Ectodermal cell (in vitro differentiated cells): ENCODE measurements at regions not wholly inside any gene's neighbourhood (a gene's known extent, or its start where the extent isn't known, plus 50 kb on each side); places are given as distances from the start of the nearest gene placed in this dataset.

Source experiments
- H3K27ac ChIP-seq: 2 replicates; pipeline ENCODE4 v1.7.0; 2013; ENCODE audit warnings: mild to moderate bottlenecking, low read depth, low read length; ENCODE audit not compliant: insufficient read depth, poor library complexity, severe bottlenecking
- H3K27me3 ChIP-seq: 2 replicates; pipeline ENCODE4 v1.7.0; 2013; ENCODE audit warnings: mild to moderate bottlenecking, low read length; ENCODE audit not compliant: insufficient read depth, control insufficient read depth, poor library complexity, severe bottlenecking
- H3K36me3 ChIP-seq: one replicate; pipeline ENCODE4 v1.7.0; 2013; ENCODE audit warnings: low read length; ENCODE audit not compliant: control insufficient read depth, insufficient read depth
- H3K4me1 ChIP-seq: one replicate; pipeline ENCODE4 v1.7.0; 2013; ENCODE audit warnings: low read length; ENCODE audit not compliant: control insufficient read depth, insufficient read depth
- H3K4me3 ChIP-seq: 2 replicates; pipeline ENCODE4 v1.7.0; 2013; ENCODE audit warnings: low read depth, low read length, control low read depth; ENCODE audit not compliant: insufficient read depth
- H3K9me3 ChIP-seq: 2 replicates; pipeline ENCODE4 v1.7.0; 2013; ENCODE audit warnings: mild to moderate bottlenecking, low read length, moderate library complexity; ENCODE audit not compliant: control insufficient read depth
- WGBS, 2 experiments: methylation state at CpG; one replicate each; pipeline ENCODE4 v1.1.7; 2013; ENCODE audit warnings: missing lambda C conversion rate in 2 of 2; 5-methylcytosine and 5-hydroxymethylcytosine counted together

- H3K27ac ChIP-seq: no peak overlapping the region
- no peaks in the 10 kb centered on the region for H3K9me3 ChIP-seq
- H3K4me3 ChIP-seq: no peak overlapping the region
- no peaks in the 10 kb centered on the region for H3K4me1 ChIP-seq
- 82 to 88% methylated on average over 2 of the region's 2 CpGs for WGBS, 2 experiments
- H3K27me3 ChIP-seq: no peaks in the 10 kb centered on the region
- H3K36me3 ChIP-seq: no peaks in the 10 kb centered on the region
Measured at GRCh38 chr4:84001876-84002569, 466.1 kb downstream of the GPAT3 start.

- H3K36me3 ChIP-seq: no peaks in the 10 kb centered on the region
- no peaks in the 10 kb centered on the region for H3K9me3 ChIP-seq
- no peak overlapping the region for H3K27ac ChIP-seq
- WGBS, 2 experiments: 30 to 50% methylated on average over 2 to 3 of the region's 3 CpGs
- no peak overlapping the region for H3K4me3 ChIP-seq
- H3K27me3 ChIP-seq: no peaks in the 10 kb centered on the region
- H3K4me1 ChIP-seq: peaks cover 11% of the 10 kb centered on the region
Measured at GRCh38 chr4:83996254-83996653, 460.3 kb downstream of the GPAT3 start.

- no peak overlapping the region for H3K4me3 ChIP-seq
- H3K9me3 ChIP-seq: no peaks in the 10 kb centered on the region
- H3K27ac ChIP-seq: no peak overlapping the region
- H3K36me3 ChIP-seq: no peaks in the 10 kb centered on the region
- H3K4me1 ChIP-seq: peaks cover 11% of the 10 kb centered on the region
- H3K27me3 ChIP-seq: no peaks in the 10 kb centered on the region
- WGBS, 2 experiments: 91 to 95% methylated on average over 6 to 7 of the region's 7 CpGs
Measured at GRCh38 chr4:83993774-83994173, 457.9 kb downstream of the GPAT3 start.

- H3K27me3 ChIP-seq: no peaks in the 10 kb centered on the region
- 92 to 93% methylated on average over 7 of the region's 7 CpGs for WGBS, 2 experiments
- no peak overlapping the region for H3K4me3 ChIP-seq
- H3K4me1 ChIP-seq: no peaks in the 10 kb centered on the region
- H3K27ac ChIP-seq: no peak overlapping the region
- H3K9me3 ChIP-seq: no peaks in the 10 kb centered on the region
- no peaks in the 10 kb centered on the region for H3K36me3 ChIP-seq
Measured at GRCh38 chr4:83989835-83990234, 453.9 kb downstream of the GPAT3 start.

GRCh38 chr4:83981156-83981555 lies 445.2 kb downstream of the GPAT3 start:
- no peaks in the 10 kb centered on the region for H3K9me3 ChIP-seq
- WGBS, 2 experiments: 98 to 100% methylated on average over 2 to 4 of the region's 4 CpGs
- no peaks in the 10 kb centered on the region for H3K36me3 ChIP-seq
- no peak overlapping the region for H3K4me3 ChIP-seq
- H3K27me3 ChIP-seq: no peaks in the 10 kb centered on the region
- no peak overlapping the region for H3K27ac ChIP-seq
- H3K4me1 ChIP-seq: no peaks in the 10 kb centered on the region

- H3K4me1 ChIP-seq: no peaks in the 10 kb centered on the region
- no peaks in the 10 kb centered on the region for H3K36me3 ChIP-seq
- H3K27me3 ChIP-seq: no peaks in the 10 kb centered on the region
- no peak overlapping the region for H3K27ac ChIP-seq
- WGBS, 2 experiments: 96% methylated on average over 3 of the region's 3 CpGs
- no peaks in the 10 kb centered on the region for H3K9me3 ChIP-seq
- no peak overlapping the region for H3K4me3 ChIP-seq
Measured at GRCh38 chr4:83979773-83980172, 443.9 kb downstream of the GPAT3 start.

GRCh38 chr4:83974111-83974780 lies 438.3 kb downstream of the GPAT3 start:
- H3K27me3 ChIP-seq: no peaks in the 10 kb centered on the region
- no peaks in the 10 kb centered on the region for H3K36me3 ChIP-seq
- H3K9me3 ChIP-seq: no peaks in the 10 kb centered on the region
- WGBS, 2 experiments: 86 to 91% methylated on average over 1 of the region's 1 CpG
- H3K4me3 ChIP-seq: no peak overlapping the region
- no peaks in the 10 kb centered on the region for H3K4me1 ChIP-seq
- H3K27ac ChIP-seq: no peak overlapping the region

GRCh38 chr4:83964996-83965541 lies 429.2 kb downstream of the GPAT3 start:
- no peaks in the 10 kb centered on the region for H3K4me1 ChIP-seq
- H3K27me3 ChIP-seq: no peaks in the 10 kb centered on the region
- H3K4me3 ChIP-seq: no peak overlapping the region
- WGBS, 2 experiments: 89 to 96% methylated on average over 3 of the region's 3 CpGs
- H3K36me3 ChIP-seq: no peaks in the 10 kb centered on the region
- H3K27ac ChIP-seq: no peak overlapping the region
- no peaks in the 10 kb centered on the region for H3K9me3 ChIP-seq

GRCh38 chr4:83962492-83962891 lies 426.6 kb downstream of the GPAT3 start:
- Histone ChIP-seq H3K4me3 (no peak overlapping the region), H3K4me1 (no peaks in the 10 kb centered on the region), H3K27ac (no peak overlapping the region), H3K27me3 (no peaks in the 10 kb centered on the region), H3K36me3 (no peaks in the 10 kb centered on the region), H3K9me3 (no peaks in the 10 kb centered on the region)
- 92 to 94% methylated on average over 4 of the region's 4 CpGs for WGBS, 2 experiments

- no peaks in the 10 kb centered on the region for H3K4me1 ChIP-seq
- H3K36me3 ChIP-seq: no peaks in the 10 kb centered on the region
- no peaks in the 10 kb centered on the region for H3K9me3 ChIP-seq
- no peak overlapping the region for H3K27ac ChIP-seq
- no peaks in the 10 kb centered on the region for H3K27me3 ChIP-seq
- no peak overlapping the region for H3K4me3 ChIP-seq
- WGBS, 2 experiments: 95 to 99% methylated on average over 2 to 3 of the region's 3 CpGs
Measured at GRCh38 chr4:83961575-83961974, 425.7 kb downstream of the GPAT3 start.
